ENCODE measurements at regions not wholly inside any gene's neighbourhood (a gene's known extent, or its start where the extent isn't known, plus 50 kb on each side); places are given as distances from the start of the nearest gene placed in this dataset.

GRCh38 chr6:119738425-119738824 is 388.9 kb upstream of the MAN1A1 start:
- Histone ChIP-seq H3K4me1 (no peaks in the 10 kb centered on the region), H3K36me3 (no peaks in the 10 kb centered on the region), H3K27me3 (ENCODE audit: low read depth) (no peaks in the 10 kb centered on the region), H3K4me3 (no peak overlapping the region), H3K27ac (no peak overlapping the region), H3K9me3 (no peaks in the 10 kb centered on the region)
- DNase-seq (no peak), ATAC-seq (no peak)
- TF ChIP-seq, protein P1, sequence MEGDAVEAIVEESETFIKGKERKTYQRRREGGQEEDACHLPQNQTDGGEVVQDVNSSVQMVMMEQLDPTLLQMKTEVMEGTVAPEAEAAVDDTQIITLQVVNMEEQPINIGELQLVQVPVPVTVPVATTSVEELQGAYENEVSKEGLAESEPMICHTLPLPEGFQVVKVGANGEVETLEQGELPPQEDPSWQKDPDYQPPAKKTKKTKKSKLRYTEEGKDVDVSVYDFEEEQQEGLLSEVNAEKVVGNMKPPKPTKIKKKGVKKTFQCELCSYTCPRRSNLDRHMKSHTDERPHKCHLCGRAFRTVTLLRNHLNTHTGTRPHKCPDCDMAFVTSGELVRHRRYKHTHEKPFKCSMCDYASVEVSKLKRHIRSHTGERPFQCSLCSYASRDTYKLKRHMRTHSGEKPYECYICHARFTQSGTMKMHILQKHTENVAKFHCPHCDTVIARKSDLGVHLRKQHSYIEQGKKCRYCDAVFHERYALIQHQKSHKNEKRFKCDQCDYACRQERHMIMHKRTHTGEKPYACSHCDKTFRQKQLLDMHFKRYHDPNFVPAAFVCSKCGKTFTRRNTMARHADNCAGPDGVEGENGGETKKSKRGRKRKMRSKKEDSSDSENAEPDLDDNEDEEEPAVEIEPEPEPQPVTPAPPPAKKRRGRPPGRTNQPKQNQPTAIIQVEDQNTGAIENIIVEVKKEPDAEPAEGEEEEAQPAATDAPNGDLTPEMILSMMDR (IDR thresholded peaks at IDR 0.05): no peak
- intact Hi-C loops (cut with DNase I): no loop called here

DNA sequence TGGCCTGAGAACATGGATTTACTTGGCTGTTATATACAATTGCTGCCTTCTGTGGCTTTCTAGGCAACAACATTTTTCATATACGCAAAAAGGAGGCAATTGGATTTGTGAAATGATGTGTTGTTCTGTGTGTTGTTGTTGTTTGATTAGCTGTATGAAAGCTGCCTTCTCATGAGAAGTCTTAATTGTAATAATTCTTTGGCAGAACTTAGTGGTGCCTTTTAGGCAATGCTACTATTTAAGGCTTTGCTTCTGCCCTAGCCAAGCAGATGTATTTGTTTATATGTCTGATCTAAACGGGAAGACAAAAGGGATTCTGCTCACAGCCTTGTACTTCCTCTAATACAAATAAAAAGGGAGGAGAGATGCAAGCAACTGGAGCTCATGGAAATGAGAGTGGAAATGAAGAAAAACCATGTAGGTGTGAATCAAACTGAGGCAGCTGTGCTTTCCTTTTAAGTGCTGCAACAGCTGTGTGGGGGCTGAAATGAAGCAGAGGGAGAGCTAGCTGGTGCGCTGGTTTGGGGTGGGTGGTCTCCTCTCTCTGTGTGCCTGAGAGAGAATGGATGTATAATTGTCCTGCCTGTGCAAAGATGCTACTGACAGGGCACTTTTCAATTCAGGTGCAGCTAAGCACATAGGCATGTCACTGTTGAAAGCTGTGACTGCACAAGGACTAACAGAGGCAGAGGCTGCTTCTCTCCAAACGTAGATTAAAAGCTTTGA is 386.9 kb upstream of the MAN1A1 start:
- TF ChIP-seq, protein P1 (IDR thresholded peaks at IDR 0.05): no peak
- Histone ChIP-seq H3K36me3 (no peaks in the 10 kb centered on the region), H3K4me3 (no peak overlapping the region), H3K9me3 (no peaks in the 10 kb centered on the region), H3K27me3 (ENCODE audit: low read depth) (no peaks in the 10 kb centered on the region), H3K4me1 (no peaks in the 10 kb centered on the region), H3K27ac (no peak overlapping the region)
- ATAC-seq (no peak), DNase-seq (no peak)
- intact Hi-C loops (cut with DNase I): no loop called here

- Histone ChIP-seq H3K4me1 (no peaks in the 10 kb centered on the region), H3K27me3 (ENCODE audit: low read depth) (no peaks in the 10 kb centered on the region), H3K27ac (no peak overlapping the region), H3K9me3 (no peaks in the 10 kb centered on the region), H3K36me3 (no peaks in the 10 kb centered on the region), H3K4me3 (no peak overlapping the region)
- DNase-seq (no peak), ATAC-seq (no peak)
- intact Hi-C loops (cut with DNase I): no loop called here
- TF ChIP-seq, protein P1 (IDR thresholded peaks at IDR 0.05): no peak
These were observed 386.0 kb upstream of the MAN1A1 start for GRCh38 chr6:119735530-119735929.

DNA sequence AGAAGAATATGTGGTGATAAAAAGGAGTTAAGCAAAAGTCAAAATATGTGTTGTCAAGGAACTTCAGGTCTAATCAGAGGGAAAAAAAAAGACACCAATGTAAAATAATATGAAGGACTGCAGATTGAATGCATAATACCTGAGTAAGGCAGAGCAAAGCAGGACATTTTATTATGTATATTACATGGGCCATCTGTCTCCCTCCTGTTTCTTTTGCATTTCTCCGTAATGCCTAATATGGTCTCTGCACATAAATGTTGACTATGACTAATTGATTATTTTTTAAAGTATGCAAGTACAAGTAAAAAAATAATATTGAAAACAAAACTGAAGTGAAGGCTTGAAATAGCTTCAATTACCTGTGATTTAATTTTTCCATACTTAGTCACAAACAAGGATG is 384.7 kb upstream of the MAN1A1 start:
- no peak overlapping the region for H3K4me3 ChIP-seq
- no peak for ATAC-seq
- no peaks in the 10 kb centered on the region for H3K27me3 ChIP-seq (ENCODE audit: low read depth)
- intact Hi-C loops (cut with DNase I): no loop called here
- H3K9me3 ChIP-seq: no peaks in the 10 kb centered on the region
- H3K27ac ChIP-seq: no peak overlapping the region
- H3K36me3 ChIP-seq: no peaks in the 10 kb centered on the region
- no peak for DNase-seq
- TF ChIP-seq, protein P1 (IDR thresholded peaks at IDR 0.05): no peak
- H3K4me1 ChIP-seq: no peaks in the 10 kb centered on the region

DNA sequence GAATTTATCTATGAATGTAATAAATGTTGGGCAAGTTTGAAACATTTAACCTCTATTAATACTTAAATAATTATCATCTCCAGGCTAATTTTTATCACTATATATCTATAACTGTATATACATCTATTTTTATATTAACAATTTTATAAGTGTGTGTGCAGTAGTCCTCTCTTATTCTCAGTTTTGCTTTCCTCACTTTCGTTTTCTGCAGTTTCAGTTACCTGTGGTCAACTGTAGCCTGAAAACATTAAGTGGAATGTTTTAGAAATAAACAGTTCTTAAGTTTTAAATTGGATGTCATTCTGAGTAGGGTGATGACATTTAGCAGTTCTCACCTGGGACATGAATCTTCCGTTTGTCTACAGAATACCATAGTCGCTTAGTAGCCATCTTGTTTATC is 379.4 kb upstream of the MAN1A1 start:
- TF ChIP-seq, protein P1 (IDR thresholded peaks at IDR 0.05): no peak
- intact Hi-C loops (cut with DNase I): no loop called here
- H3K4me1 ChIP-seq: no peaks in the 10 kb centered on the region
- DNase-seq: no peak
- no peak overlapping the region for H3K4me3 ChIP-seq
- H3K27ac ChIP-seq: no peak overlapping the region
- no peaks in the 10 kb centered on the region for H3K36me3 ChIP-seq
- no peaks in the 10 kb centered on the region for H3K9me3 ChIP-seq
- ATAC-seq: no peak
- H3K27me3 ChIP-seq (ENCODE audit: low read depth): no peaks in the 10 kb centered on the region

Data from lower lobe of right lung (tissue), 2 donors.